ENCODE measurements at regions not wholly inside any gene's neighbourhood (a gene's known extent, or its start where the extent isn't known, plus 50 kb on each side); places are given as distances from the start of the nearest gene placed in this dataset.

DNA sequence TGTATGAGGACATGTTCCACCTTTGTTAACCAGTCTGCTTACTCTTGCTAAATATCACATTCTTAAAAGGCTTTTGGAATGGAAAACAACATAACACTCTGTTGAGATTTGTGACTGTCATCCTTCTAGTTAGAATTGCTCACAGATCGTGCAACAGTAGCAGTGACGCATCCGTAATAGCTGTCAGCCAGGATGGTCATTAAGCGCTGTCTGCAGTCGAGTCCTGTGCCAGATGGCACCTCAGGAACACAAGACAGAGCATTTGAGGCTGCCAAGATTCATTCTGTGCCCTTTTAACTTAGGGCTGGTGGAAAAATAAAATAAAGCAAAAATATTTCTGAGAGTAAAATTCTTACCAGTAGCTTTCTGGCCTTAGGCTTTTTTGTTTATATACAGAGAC is 348.6 kb downstream of the ANKRD7 start:
- DNase-seq (ENCODE audit: low read depth) = no peak

- DNase-seq (ENCODE audit: low read depth) = no peak
Measured at GRCh38 chr7:118575393-118575948, 351.0 kb downstream of the ANKRD7 start.

DNA sequence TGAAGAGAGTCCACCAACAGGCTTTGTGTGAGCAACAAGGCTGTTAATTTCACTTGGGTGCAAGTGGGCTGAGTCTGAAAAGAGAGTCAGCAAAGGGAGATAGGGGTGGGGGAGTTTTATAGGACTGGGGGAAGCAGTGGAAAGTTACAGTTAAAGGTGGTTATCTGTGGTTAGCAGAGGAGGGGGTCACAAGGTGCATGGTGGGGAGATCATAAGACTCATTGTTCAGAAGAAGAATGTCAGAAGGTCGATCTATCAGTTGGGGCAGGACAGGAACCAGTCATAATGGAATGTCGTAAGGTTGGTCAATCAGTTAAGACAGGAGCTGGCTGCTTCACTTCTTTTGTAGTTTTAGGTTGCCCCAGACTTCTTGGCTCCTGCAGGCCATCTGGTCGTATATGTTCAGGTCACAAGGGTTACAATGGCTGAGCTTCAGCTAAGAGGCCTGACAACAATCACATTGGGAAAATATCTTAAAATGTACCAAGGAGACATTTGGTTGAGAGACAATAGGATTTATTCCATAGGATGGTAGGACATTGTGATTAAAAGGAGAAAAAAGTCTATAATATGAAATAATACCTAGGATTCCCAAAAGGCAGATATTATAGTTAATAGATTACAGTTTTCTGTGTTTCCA is 356.4 kb downstream of the ANKRD7 start:
- no peak for DNase-seq (ENCODE audit: low read depth)

GRCh38 chr7:118583641-118584040 is 359.1 kb downstream of the ANKRD7 start:
- DNase-seq (ENCODE audit: low read depth) = no peak

DNA sequence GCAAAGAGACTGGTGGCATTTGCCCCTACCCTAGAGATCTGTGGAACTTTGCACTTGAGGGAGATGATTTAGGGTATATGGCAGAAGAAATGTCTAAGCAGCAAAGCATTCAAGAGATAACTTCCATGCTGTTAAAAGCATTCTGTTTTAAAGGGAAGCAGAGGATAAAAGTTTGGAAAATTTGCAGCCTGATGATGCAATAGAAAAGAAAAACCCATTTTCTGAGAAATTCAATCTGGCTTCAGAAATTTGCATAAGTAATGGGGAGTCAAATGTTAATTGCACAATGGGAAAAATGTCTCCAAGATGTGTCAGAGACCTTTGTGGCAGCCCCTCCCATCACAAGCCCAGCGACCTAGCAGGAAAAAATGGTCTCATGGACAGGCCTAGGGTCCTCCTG is 361.7 kb downstream of the ANKRD7 start:
- DNase-seq (ENCODE audit: low read depth) = no peak

DNA sequence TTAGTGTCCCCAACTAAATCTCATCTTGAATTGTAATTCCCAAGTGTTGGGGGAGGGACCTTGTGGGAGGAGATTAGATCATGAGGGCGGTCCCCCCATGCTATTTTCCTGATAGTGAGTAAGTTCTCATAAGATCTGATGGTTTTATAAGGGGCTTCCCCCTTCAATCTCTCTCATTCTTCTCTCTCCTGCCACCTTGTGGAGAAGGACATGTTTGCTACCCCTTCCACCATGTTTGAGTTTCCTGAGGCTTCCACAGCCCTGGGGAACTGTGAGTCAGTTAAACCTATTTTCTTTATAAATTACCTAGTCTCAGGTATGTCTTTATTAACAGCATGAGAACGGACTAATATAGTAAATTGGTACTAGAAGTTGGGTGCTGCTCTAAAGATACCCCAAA is 365.6 kb downstream of the ANKRD7 start:
- DNase-seq (ENCODE audit: low read depth) = no peak

DNA sequence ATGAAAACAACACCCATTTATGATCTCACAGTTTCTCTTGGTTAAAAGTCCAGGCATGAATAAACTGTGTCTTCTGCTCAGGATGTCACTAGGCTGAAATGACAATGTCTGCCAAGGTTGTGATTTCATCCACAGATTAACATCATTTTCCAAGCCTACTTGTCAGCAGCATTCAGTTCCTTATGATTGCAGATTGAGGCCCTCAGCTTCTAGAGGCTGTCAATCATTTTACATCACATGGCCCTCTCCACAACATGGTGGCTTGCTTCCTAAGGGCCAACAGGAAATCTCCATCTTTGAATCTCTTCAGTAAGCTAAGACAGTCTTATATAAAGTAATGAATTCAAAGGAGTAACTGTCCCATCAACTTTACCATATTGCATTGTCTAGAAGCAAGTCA is 377.6 kb downstream of the ANKRD7 start:
- DNase-seq (ENCODE audit: low read depth) = no peak

DNA sequence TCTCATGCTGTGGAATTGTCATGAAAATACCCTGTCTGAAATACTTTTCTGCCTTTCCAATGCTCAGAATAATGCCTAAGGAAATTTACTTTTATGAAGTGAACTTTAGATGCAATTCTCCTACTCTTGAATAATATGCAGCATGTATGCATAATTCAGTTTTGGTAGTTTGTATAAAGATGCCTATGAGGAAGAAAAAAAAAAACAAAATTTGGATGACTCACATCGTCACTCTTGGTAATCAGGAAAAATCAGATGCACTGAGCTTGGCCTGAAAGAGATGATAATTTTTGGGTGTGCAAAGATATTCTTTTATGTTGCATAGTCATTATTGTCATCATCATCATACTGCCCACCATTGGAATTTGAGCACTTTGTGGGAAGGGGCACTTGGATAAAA is 382.1 kb downstream of the ANKRD7 start:
- no peak for DNase-seq (ENCODE audit: low read depth)

GRCh38 chr7:118609207-118609606 is 384.7 kb downstream of the ANKRD7 start:
- DNase-seq (ENCODE audit: low read depth) = no peak

- no peak for DNase-seq (ENCODE audit: low read depth)
Measured at GRCh38 chr7:118615681-118616080, 391.2 kb downstream of the ANKRD7 start.

DNA sequence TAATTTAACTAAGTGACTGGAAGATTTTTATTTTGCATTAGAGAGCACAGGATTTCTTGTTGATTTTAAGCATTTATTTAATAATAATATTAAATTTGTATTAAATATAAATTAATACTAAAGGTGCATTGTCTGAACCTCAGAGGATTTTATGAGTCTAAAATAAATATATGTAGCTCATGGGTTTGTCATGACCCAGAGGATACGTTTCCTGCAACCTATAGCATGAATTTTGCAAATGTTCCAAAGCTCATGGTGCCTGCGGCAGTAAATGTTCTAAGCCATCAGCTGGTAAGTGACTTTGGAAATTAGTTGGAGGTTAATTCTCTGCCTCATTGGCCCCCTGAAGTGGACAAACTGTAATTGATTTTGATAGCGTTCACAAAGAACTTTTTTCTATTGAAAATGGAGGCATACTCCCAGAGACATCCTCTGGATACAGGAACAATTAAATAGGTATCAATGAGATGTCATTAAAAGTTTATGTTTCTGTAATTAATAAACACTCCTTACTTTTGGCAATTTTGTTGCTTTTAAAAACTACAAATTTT is 397.4 kb downstream of the ANKRD7 start:
- DNase-seq (ENCODE audit: low read depth) = no peak

GRCh38 chr7:118626739-118627138 is 402.2 kb downstream of the ANKRD7 start:
- DNase-seq (ENCODE audit: low read depth) = no peak

GRCh38 chr7:118627467-118627866 is 403.0 kb downstream of the ANKRD7 start:
- no peak for DNase-seq (ENCODE audit: low read depth)

- no peak for DNase-seq (ENCODE audit: low read depth)
Measured at GRCh38 chr7:118629898-118630438, 405.5 kb downstream of the ANKRD7 start.

- no peak for DNase-seq (ENCODE audit: low read depth)
Measured at GRCh38 chr7:118642396-118642795, 417.9 kb downstream of the ANKRD7 start.

DNA sequence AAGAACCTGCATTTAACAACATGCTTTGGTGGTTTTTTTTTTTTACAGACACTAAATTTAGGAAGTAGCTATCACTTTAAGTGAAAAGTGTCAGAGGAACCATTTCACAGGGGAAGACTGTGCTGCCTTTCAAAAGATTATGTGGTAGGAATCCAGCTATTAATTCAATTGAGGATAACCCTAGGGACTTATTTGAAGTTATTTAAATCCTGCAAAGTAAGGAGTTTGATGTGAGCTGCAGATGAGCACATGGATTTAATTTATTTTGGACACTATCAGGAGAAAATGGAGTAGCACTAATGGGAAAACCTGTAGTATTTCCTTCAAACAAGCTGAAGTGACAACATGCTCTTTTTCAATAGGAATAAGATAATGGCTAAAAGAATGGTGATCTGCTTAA is 419.8 kb downstream of the ANKRD7 start:
- DNase-seq (ENCODE audit: low read depth) = no peak

GRCh38 chr7:118648002-118648401 is 423.5 kb downstream of the ANKRD7 start:
- DNase-seq (ENCODE audit: low read depth) = no peak

DNA sequence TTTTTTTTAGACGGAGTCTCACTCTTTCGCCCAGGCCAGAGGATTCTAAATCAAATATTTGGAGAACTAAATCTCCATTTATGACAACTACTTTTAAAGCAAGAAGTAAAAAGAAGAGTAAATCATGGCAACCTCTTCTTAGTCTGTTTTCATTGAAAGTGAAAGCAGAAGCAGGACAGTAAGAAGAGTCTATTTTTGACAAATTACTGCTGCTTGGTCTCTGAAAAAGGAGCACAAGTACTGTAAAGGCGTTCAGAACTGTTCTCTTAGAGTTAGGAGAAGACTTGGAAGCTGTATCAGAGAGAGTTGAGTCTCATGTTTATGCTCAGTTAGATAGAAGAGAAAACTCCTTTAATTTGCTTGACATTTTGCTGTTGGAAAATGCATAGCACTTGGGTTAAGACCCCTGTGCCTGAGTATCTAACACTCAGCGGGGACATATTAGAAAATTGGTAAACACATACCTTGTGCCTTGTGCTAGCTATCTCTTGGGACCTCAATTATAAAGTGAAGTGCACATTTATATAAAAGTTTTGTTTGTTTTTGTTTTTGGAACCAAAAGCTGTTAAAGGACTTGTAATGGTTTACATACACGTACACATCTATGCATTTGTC is 433.0 kb downstream of the ANKRD7 start:
- DNase-seq (ENCODE audit: low read depth) = no peak

DNA sequence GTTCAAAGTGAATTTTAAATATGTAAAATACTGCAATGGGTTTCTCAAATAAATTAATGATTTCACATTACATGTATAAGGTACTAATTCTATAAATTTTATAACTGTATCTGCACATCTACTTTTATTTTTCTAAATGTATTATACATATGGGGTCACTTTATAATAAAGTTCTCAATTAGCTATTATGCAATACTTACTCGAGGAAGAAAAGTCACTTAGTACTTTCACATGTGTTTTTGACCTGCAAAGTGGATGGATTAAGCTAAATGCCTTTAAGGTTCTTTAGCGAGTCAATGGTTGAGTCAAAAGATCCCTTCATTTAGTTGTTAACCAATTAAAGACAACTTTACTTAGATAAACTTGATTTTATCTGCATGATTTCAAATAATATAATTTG is 437.8 kb downstream of the ANKRD7 start:
- DNase-seq (ENCODE audit: low read depth) = no peak

DNA sequence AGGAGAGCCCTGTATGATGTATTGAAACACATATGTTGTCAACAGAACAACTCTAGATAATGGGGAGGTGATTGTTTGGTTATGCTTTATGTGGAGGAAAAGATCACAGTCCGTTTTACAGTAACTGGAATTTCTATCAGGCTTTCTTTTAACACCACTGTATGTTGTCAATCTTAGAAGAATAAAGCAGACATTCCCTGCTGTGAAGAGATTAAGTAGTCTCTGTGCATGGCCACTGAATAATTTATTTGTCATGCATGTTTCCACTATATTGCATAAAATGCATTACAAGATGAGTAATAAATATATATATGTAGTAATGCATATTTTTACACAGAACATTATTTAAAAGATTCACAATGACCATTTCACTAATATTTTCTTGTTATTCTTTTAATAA is 440.0 kb downstream of the ANKRD7 start:
- DNase-seq (ENCODE audit: low read depth) = no peak

- DNase-seq (ENCODE audit: low read depth) = no peak
Measured at GRCh38 chr7:118671149-118671548, 446.6 kb downstream of the ANKRD7 start.

DNA sequence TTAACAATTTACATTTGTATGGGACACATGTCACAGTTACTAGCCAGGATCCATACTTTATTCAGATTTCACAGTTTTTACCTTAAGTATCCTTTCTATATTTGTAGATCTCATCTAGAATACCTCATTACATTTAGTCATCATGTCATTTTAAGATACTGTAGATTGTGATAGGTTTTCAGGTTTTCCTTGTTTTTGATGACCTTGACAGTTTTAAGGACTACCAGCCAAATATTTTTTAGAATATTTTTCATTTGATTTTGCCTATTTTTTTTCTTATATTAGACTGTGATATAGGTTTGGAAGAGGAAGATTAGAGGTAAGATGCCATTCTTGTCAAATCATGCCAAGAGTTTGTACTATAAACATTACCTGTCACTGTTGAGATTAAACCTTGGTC is 460.3 kb downstream of the ANKRD7 start:
- DNase-seq (ENCODE audit: low read depth) = no peak

DNA sequence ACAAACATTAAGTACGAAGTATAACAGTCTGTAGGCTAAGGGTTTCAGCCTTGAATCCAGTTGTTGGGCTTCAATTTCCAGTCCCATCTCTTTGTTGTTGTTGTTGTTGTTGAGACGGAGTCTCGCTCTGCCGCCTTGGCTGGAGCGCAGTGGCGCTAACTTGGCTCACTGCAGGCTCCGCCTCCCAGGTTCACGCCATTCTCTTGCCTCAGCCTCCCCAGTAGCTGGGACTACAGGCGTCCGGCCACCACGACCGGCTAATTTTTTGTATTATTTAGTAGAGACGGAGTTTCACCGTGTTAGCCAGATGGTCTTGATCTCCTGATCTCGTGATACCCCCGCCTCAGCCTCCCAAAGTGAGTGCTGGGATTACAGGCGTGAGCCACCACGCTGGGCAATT is 464.9 kb downstream of the ANKRD7 start:
- DNase-seq (ENCODE audit: low read depth) = no peak

Measured in fibroblast of the conjunctiva (primary cell).